Heart right ventricle (tissue), 16 donors: ENCODE measurements at regions not wholly inside any gene's neighbourhood (a gene's known extent, or its start where the extent isn't known, plus 50 kb on each side); places are given as distances from the start of the nearest gene placed in this dataset.
A peak's percentile ranks its signal among the peaks of the same experiment; 100 is the strongest.

Experiments
- ATAC-seq, 8 donors: fragments of 200-7000 bp; cut with Tn5 transposase; one replicate each; pipeline ENCODE4 v1.9.1; 2020; ENCODE audit warnings: mild to moderate bottlenecking in 8 of 8, moderate library complexity in 8 of 8, moderate number of reproducible peaks in 1 of 8
- DNase-seq, 2 donors: peaks; one replicate each; pipeline ENCODE4 v3.0.0-alpha.2; 2020
- H3K27ac ChIP-seq, 10 donors: fragments of 200-600 bp; sonication (generic) in 2 of 10; one replicate each; pipeline versions ENCODE4 v1.5.0 to v1.8.0; 2020 to 2022; ENCODE audit warnings: mild to moderate bottlenecking in 3 of 10
- H3K27me3 ChIP-seq, 7 donors: fragments of 200-600 bp; one replicate each; pipeline ENCODE4 v1.8.0; 2021 to 2022; ENCODE audit warnings: mild to moderate bottlenecking in 2 of 7
- H3K36me3 ChIP-seq, 9 donors: fragments of 200-600 bp; sonication (generic) in 1 of 9; one replicate each; pipeline versions ENCODE4 v1.5.0 to v1.8.0; 2020 to 2022; ENCODE audit warnings: mild to moderate bottlenecking in 2 of 9
- H3K4me1 ChIP-seq, 9 donors: fragments of 200-600 bp; sonication (generic) in 1 of 9; one replicate each; pipeline versions ENCODE4 v1.5.0 to v1.8.0; 2020 to 2022; ENCODE audit warnings: mild to moderate bottlenecking in 4 of 9
- H3K4me3 ChIP-seq, 10 donors: fragments of 200-600 bp; sonication (generic) in 2 of 10; one replicate each; pipeline versions ENCODE4 v1.5.0 to v1.8.0; 2020 to 2022; ENCODE audit warnings: mild to moderate bottlenecking in 7 of 10, moderate library complexity in 2 of 10
- H3K9me3 ChIP-seq, 11 donors: fragments of 200-600 bp in 10 of 11; sonication (generic) in 2 of 11; one replicate each; pipeline versions ENCODE4 v1.5.0 to v1.8.0; 2013 to 2022; ENCODE audit warnings: mild to moderate bottlenecking in 2 of 11, control low read depth in 1 of 11, moderate library complexity in 1 of 11
- WGBS, 2 donors: extraction: QIAGEN DNeasy Blood & Tissue Kit; methylation state at CpG; one replicate each; pipeline ENCODE4 v1.1.7; 2013; ENCODE audit warnings: inconsistent platforms in 1 of 2; 5-methylcytosine and 5-hydroxymethylcytosine counted together
- intact Hi-C, 10 donors: fragments of 100-400 bp; cut with DNase I; formaldehyde crosslinking; loops; one replicate each; pipeline versions ENCODE4 v1.11.1 to v1.14.2; 2022
- TF ChIP-seq, protein P1 (sequence below), 9 donors: fragments of 200-600 bp; sonication (generic) in 2 of 9; IDR thresholded peaks; one replicate each; pipeline versions ENCODE4 v1.5.0 to v1.8.0; 2021 to 2022; ENCODE audit warnings: antibody characterized with exemption in 9 of 9, mild to moderate bottlenecking in 5 of 9, moderate library complexity in 1 of 9
- donor health status: Arrhythmogenic right ventricular cardiomyopathy.
- donor health status: ischemic (EF 13 %, LVEDD 7.1; RV severe dilation, severe dysfunction).
- donor health status: healthy with polysubstance abuse.
- donor health status: DM: no; HTN: yes; CAD: no.
- donor health status: DM: no; HTN: no; CAD: no.
- donor health status: ischemic (EF 25% LVEDD 6.9; RV normal size, moderate dysfunction).
- donor health status: ischemic (EF 25% LVEDD 5.7; RV mildly dilated, moderate dysfunction).
- donor health status: healthy.
- donor health status: DM: yes; HTN: yes; CAD: no.
- donor health status: Ischemic cardiomyopathy.
- donor health status: ischemic (EF 35%, LVEDD 5.7; RV mildly dilated, moderate dysfunction).
- donor health status: nonischemic (EF 11% LVEDD 7.7; RV severe dilation, severe dysfunction).
- donor health status: DM: yes; HTN: yes; CAD: no.
- donor health status: PGD.
- donor health status: ischemic (EF 29% LVEDD 5.4; RV normal size, mild dysfunction).
- donor health status: nonischemic (EF 23%, LVEDD 6.1; RV moderate dilation, normal function).

DNA sequence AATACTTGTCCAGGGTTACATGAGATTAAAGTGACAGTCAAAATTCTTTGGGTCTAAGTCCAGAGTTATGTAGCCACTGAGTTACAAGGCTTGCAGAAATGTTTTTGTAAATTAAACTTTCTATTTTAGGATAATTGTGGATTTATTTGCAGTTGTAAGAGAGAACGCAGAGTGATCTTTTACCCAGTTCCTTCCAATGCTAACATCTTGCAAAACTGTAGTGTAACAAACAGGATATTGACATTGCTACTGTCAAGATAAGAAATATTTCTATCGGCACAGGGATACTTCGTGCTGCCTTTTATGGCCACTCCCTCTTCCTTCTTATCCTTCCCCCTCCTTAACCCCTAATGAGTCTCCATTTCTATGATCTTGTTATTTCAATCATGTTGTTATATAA is 1022.9 kb downstream of the MCTP2 start:
- no peak overlapping the region for H3K4me3 ChIP-seq
- TF ChIP-seq, protein P1, sequence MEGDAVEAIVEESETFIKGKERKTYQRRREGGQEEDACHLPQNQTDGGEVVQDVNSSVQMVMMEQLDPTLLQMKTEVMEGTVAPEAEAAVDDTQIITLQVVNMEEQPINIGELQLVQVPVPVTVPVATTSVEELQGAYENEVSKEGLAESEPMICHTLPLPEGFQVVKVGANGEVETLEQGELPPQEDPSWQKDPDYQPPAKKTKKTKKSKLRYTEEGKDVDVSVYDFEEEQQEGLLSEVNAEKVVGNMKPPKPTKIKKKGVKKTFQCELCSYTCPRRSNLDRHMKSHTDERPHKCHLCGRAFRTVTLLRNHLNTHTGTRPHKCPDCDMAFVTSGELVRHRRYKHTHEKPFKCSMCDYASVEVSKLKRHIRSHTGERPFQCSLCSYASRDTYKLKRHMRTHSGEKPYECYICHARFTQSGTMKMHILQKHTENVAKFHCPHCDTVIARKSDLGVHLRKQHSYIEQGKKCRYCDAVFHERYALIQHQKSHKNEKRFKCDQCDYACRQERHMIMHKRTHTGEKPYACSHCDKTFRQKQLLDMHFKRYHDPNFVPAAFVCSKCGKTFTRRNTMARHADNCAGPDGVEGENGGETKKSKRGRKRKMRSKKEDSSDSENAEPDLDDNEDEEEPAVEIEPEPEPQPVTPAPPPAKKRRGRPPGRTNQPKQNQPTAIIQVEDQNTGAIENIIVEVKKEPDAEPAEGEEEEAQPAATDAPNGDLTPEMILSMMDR (IDR thresholded peaks at IDR 0.05) = no peak
- H3K9me3 ChIP-seq = no peaks in the 10 kb centered on the region
- intact Hi-C loops = loop anchor here in 4 of 10 donors (10.0 kb wide), 4 partner anchors 89 to 1981 kb away; no protein-coding TSS in a partner anchor
- ATAC-seq (peak in 1 of 8 donors; percentile 27), DNase-seq (no peak)
- H3K4me1 ChIP-seq = peaks cover 0 to 13% (median 0%) of the 10 kb centered on the region in 9 donors
- no peaks in the 10 kb centered on the region for H3K36me3 ChIP-seq
- peak overlapping the region in 2 of 10 donors; percentile 0 to 32 for H3K27ac ChIP-seq
- peaks cover 0 to 8% (median 0%) of the 10 kb centered on the region in 7 donors for H3K27me3 ChIP-seq
- WGBS, 2 donors = 19 to 27% methylated on average over 3 of the region's 3 CpGs

DNA sequence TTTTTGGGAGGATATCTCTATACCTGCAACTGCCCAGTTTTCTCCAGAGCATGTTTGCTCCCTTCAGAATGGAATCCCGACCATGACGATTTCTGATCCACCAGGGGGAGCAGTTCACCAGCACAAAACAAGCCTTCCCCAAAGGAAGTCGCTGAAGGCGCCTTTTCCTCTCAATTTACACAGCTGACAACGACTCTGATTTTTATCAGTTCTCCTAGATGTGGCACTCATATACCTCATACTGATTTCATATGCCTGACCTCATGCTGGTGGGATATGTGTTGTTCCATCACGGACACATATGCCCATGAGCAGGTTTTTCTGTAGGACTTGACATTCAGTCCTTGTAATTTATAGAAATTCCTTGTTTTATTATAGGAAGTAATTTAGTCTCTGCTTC is 1028.2 kb downstream of the MCTP2 start:
- ATAC-seq = peak in 7 of 8 donors; percentile 72 to 93 (median 83)
- Histone ChIP-seq H3K27me3 (peaks cover 0 to 16% (median 4%) of the 10 kb centered on the region in 7 donors), H3K9me3 (no peaks in the 10 kb centered on the region), H3K27ac (peak overlapping the region in 7 of 10 donors; percentile 16 to 58 (median 41)), H3K36me3 (no peaks in the 10 kb centered on the region), H3K4me3 (no peak overlapping the region), H3K4me1 (peaks cover 0 to 25% (median 11%) of the 10 kb centered on the region in 9 donors)
- 7 to 10% methylated on average over 6 of the region's 6 CpGs for WGBS, 2 donors
- intact Hi-C loops = loop anchor here in 8 of 10 donors (1.0 to 10.0 kb wide), 7 partner anchors 95 to 1975 kb away; no protein-coding TSS in a partner anchor
- TF ChIP-seq, protein P1 (IDR thresholded peaks at IDR 0.05) = peak; percentile 67 to 90 (median 82)
- DNase-seq = peak; percentile 28 to 77

DNA sequence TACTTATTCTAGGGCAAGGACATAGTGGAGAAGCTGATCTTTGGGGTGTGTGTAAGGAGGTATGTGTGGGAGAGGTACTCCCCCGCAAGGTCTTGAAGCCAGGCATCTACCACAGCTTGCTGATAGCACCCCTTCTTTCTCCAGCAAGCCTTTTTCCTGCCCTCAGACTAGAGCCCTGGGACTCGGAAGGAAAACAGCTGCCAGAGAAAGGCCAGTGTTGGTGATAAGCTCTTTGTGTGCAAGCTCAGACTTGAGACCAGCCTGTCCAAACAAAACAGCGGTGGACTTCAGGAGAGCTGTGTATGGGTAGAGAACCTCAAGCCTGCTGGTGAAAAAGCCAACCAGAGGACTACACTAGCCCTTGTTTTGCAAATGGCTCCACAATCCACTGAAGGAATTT is 1028.6 kb downstream of the MCTP2 start:
- whole genome bisulfite sequencing, 2 donors = 56 to 64% methylated on average over 3 of the region's 3 CpGs
- Histone ChIP-seq H3K27me3 (peaks cover 0 to 16% (median 4%) of the 10 kb centered on the region in 7 donors), H3K27ac (peak overlapping the region in 7 of 10 donors; percentile 16 to 58 (median 40)), H3K36me3 (no peaks in the 10 kb centered on the region), H3K9me3 (no peaks in the 10 kb centered on the region), H3K4me3 (no peak overlapping the region), H3K4me1 (peaks cover 0 to 25% (median 12%) of the 10 kb centered on the region in 9 donors)
- intact Hi-C loops = loop anchor here (1.0 to 10.0 kb wide), 11 partner anchors 95 to 1975 kb away; no protein-coding TSS in a partner anchor
- DNase-seq = no peak
- TF ChIP-seq, protein P1 (IDR thresholded peaks at IDR 0.05) = no peak
- peak in 4 of 8 donors; percentile 27 to 48 (median 37) for ATAC-seq

DNA sequence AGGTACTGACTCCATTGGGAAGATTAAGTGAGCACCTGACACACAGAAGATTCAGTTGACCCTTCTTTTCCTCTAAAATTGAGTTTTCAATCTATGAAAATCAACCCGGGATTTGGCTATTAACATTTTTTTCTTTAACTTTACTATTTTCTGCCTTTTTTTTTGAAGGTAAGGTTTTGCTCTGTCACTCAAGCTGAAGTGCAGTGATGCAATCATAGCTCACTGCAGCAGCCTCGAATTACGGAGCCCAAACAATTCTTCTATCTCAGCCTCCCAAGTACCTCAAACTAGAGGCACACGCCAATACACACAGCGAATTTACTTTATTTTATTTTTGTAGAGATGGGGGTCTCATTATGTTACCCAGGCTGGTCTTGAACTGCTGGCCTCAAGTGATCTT is 1029.5 kb downstream of the MCTP2 start:
- 95 to 96% methylated on average over 5 of the region's 5 CpGs for WGBS, 2 donors
- Histone ChIP-seq H3K4me3 (no peak overlapping the region), H3K9me3 (no peaks in the 10 kb centered on the region), H3K27me3 (peaks cover 0 to 16% (median 4%) of the 10 kb centered on the region in 7 donors), H3K4me1 (peaks cover 0 to 26% (median 13%) of the 10 kb centered on the region in 9 donors), H3K36me3 (no peaks in the 10 kb centered on the region), H3K27ac (no peak overlapping the region)
- DNase-seq (no peak), ATAC-seq (no peak)
- TF ChIP-seq, protein P1 (IDR thresholded peaks at IDR 0.05) = no peak
- intact Hi-C loops = loop anchor here in 4 of 10 donors (5.0 to 10.0 kb wide), 6 partner anchors 204 to 1974 kb away; no protein-coding TSS in a partner anchor
